ENCODE measurements at regions not wholly inside any gene's neighbourhood (a gene's known extent, or its start where the extent isn't known, plus 50 kb on each side); places are given as distances from the start of the nearest gene placed in this dataset.

GRCh38 chr10:130904676-130905075, 406.8 kb downstream of the TCERG1L start:
- H3K27ac ChIP-seq (ENCODE audit: low read length): no peak overlapping the region
- H3K4me3 ChIP-seq (ENCODE audit: low read depth in 2 of 2, low read length in 2 of 2): no peak overlapping the region
- TF ChIP-seq TCF7L2 (IDR thresholded peaks at IDR 0.05; ENCODE audit: low read depth, low read length): no peak
- no peak for TF ChIP-seq CTCF (IDR thresholded peaks at IDR 0.05)
- TF ChIP-seq REST (IDR thresholded peaks at IDR 0.05; ENCODE audit: insufficient read depth in 1 of 2, low read depth in 2 of 2, low read length in 1 of 2): no peak
- no peak for TF ChIP-seq SIN3A (IDR thresholded peaks at IDR 0.05; ENCODE audit: borderline replicate concordance, insufficient read depth, low read depth, low read length)
- no peak for TF ChIP-seq POLR2AphosphoS5 (IDR thresholded peaks at IDR 0.05; ENCODE audit: low read depth, low read length)
- H3K4me1 ChIP-seq (ENCODE audit: control insufficient read depth, insufficient read depth, low read length): no peaks in the 10 kb centered on the region
- intact Hi-C loops (cut with micrococcal nuclease; ENCODE audit: unreplicated experiment): no loop called here
- CTCF ChIA-PET: no interaction called here
- ATAC-seq (no peak), DNase-seq (ENCODE audit: low read depth, low spot score) (no peak)
- in situ Hi-C loops (cut with HindIII; ENCODE audit: low pct_unique_long_range_greater_than_20kb, low sequenced_read_pairs): no loop called here
- H3K27me3 ChIP-seq (ENCODE audit: control insufficient read depth, insufficient read depth, low read length): peaks cover 12% of the 10 kb centered on the region
- no peaks in the 10 kb centered on the region for H3K9me3 ChIP-seq (ENCODE audit: control insufficient read depth, insufficient read depth, low read depth, low read length)
- POLR2A ChIA-PET: no interaction called here
- H3K36me3 ChIP-seq (ENCODE audit: control insufficient read depth, insufficient read depth, low read length): no peaks in the 10 kb centered on the region
- no TSS peak for BruUV-seq (replicated peaks)

- BruUV-seq (replicated peaks): no TSS peak
- Histone ChIP-seq H3K4me3 (ENCODE audit: low read depth in 2 of 2, low read length in 2 of 2) (no peak overlapping the region), H3K4me1 (ENCODE audit: control insufficient read depth, insufficient read depth, low read length) (no peaks in the 10 kb centered on the region), H3K36me3 (ENCODE audit: control insufficient read depth, insufficient read depth, low read length) (no peaks in the 10 kb centered on the region), H3K9me3 (ENCODE audit: control insufficient read depth, insufficient read depth, low read depth, low read length) (no peaks in the 10 kb centered on the region), H3K27me3 (ENCODE audit: control insufficient read depth, insufficient read depth, low read length) (peaks cover 16% of the 10 kb centered on the region), H3K27ac (ENCODE audit: low read length) (no peak overlapping the region)
- TF ChIP-seq POLR2AphosphoS5 (IDR thresholded peaks at IDR 0.05; ENCODE audit: low read depth, low read length) (no peak), CTCF (IDR thresholded peaks at IDR 0.05) (no peak), TCF7L2 (IDR thresholded peaks at IDR 0.05; ENCODE audit: low read depth, low read length) (no peak), SIN3A (IDR thresholded peaks at IDR 0.05; ENCODE audit: borderline replicate concordance, insufficient read depth, low read depth, low read length) (no peak), REST (IDR thresholded peaks at IDR 0.05; ENCODE audit: insufficient read depth in 1 of 2, low read depth in 2 of 2, low read length in 1 of 2) (no peak)
- in situ Hi-C loops (cut with HindIII; ENCODE audit: low pct_unique_long_range_greater_than_20kb, low sequenced_read_pairs): no loop called here
- no peak for ATAC-seq
- no peak for DNase-seq (ENCODE audit: low read depth, low spot score)
- ChIA-PET POLR2A (no interaction called here), CTCF (no interaction called here)
- intact Hi-C loops (cut with micrococcal nuclease; ENCODE audit: unreplicated experiment): no loop called here
These were observed 406.1 kb downstream of the TCERG1L start for GRCh38 chr10:130905386-130905785.
